Posterior cingulate gyrus (tissue), 11 donors: ENCODE measurements at regions not wholly inside any gene's neighbourhood (a gene's known extent, or its start where the extent isn't known, plus 50 kb on each side); places are given as distances from the start of the nearest gene placed in this dataset.

Source experiments
- DNase-seq, 10 donors: peaks; one replicate each; pipeline versions ENCODE4 v3.0.0 to v3.0.0-alpha.2; 2020 to 2021; ENCODE audit warnings: mixed read lengths in 3 of 10
- intact Hi-C: fragments of 100-400 bp; cut with DNase I; formaldehyde crosslinking; loops from one replicate; pipeline ENCODE4 v1.15.1; 2023

DNA sequence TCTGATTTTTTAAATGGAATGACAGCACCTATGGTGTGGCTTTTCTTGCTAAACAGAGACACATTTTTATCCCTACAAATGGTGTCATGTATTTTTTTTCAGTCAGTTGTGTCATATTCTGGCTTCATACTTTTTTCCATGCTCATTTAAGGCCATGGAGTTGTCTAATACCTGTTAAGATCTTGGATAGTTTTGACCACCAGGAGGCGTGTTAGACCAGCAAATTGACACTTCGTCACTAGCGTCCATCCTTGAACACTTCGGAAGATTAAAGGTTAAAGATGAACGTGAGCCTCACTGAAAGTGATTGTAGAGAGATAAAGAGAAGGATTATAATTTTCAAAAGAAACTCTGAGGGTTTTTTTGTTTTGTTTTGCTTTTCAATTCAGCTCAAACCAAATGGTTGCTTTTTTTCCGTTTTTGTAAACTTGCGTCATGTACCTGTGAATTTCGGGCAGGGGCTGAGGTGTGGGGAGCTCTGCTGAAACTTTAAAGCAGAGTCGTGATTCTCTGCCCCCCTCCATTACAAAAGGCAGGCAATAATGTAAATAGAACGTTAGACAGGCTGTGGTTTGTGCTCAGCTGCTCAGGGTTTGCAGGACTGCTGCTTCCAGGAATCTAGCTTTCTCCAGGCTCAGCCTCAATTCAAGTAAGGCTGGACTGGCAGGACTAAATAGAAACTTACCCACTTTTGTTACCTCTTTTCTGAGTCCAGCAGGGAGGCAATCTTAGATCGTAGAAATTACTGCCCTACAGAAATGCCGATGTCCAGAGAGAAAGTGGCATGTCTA, 245.1 kb downstream of the FOXA2 start:
- intact Hi-C loops = loop anchor here (1.0 to 10.0 kb wide), 3 partner anchors 246 to 1008 kb away; partner anchors contain the start of gene FOXA2
- peak in 3 of 10 donors; percentile 19 to 53 (median 31) for DNase-seq

DNA sequence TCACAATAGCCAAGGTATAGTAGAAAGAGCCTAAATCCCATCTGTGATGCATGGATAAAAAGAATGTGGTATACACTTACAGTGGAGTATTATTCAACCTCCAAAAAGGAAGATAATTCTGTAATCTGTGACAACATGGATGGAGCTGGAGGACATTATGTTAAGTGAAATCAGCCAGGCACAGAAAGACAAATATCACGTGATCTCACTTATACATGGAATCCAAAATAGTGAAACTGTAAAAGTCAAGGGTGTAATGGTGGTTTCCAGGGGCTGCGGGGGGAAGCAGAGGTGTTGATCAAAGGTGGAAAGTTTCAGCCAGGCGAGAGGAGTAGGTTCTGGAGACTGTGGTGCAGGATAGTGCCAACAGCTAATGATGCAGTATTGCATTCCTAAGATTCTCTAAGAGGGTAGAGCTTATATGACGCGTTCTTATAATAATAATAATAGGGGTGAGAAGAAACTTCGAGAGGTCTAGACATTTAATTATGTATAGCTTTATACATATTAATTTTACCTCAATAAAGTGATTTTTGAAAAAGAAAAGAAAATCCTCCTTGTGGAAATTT, 246.1 kb downstream of the FOXA2 start:
- intact Hi-C loops = loop anchor here (5.0 to 10.0 kb wide), 2 partner anchors 247 to 1009 kb away; partner anchors contain the start of gene FOXA2
- no peak for DNase-seq

DNA sequence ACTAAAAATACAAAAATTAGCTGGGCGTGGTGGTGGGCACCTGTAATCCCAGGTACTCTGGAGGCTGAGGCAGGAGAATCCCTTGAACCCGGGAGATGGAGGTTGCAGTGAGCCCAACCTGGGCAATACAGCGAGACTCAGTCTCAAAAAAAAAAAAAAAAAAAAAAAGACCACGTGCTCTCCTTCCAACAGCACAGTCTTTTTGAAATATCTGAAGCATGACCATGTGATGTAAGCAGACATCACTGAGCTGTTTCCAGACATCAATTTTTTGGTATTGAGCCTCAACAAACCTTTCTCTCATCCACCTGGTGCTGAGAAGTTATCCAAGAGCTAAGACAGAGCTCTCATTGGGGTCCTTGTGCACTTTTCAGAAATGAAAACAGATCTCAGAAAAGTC, 249.2 kb downstream of the FOXA2 start:
- no peak for DNase-seq
- intact Hi-C loops = loop anchor here (5.0 to 10.0 kb wide), 2 partner anchors 250 to 1012 kb away; partner anchors contain the start of gene FOXA2

DNA sequence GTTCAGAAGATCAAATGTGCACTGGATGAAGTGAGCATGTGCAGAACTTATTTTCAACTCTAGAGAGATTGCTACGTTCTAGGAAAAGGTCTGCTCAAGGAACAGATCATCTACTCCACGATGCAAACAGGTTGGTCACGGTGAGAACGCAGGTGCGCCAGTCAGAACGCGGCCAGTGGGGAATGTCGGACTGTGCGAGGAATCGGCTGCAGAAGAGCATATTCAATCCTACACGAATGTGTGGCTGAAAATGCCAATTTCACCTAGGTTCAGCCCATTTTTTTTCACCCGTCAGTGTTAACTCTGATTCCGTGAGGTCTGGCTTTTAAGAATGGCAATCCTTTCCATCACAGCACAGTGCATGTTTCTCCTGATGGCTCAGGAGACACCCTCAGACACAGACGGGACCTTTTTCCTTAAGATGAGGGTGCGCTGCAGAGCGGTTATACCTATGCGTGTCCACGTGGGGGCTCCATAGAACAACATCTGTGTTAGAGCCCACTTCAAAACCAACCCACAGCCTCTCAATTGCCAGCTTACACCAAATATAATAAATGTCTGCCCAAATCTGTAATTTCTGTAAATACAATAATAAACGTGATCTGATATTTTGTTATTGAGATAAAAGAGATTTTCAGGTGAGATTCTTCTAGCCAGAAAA, 250.4 kb downstream of the FOXA2 start:
- DNase-seq = peak in 7 of 10 donors; percentile 27 to 76 (median 39)
- intact Hi-C loops = loop anchor here (10.0 kb wide), 1 partner anchor 251 kb away; the partner anchor contains the start of gene FOXA2

DNA sequence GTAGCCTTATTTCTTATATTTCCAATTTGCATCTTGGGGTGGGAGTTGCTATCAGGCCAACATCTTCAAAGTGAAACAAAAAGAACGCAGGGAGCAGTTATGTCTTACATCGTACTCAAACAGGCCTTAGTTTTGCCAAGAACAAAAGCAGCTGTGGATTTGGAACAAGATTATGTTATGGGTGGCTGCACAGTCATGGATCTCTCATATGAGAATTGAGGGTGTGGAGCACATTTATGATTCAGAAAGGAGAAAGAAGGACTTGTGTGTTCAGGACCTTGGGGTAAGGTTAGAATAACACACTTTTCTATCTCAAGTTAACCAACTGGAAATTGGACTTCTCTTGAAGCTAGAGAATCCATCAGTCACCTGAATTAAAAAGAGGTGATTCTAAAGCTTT, 259.9 kb downstream of the FOXA2 start:
- DNase-seq = no peak
- intact Hi-C loops = no loop called here

DNA sequence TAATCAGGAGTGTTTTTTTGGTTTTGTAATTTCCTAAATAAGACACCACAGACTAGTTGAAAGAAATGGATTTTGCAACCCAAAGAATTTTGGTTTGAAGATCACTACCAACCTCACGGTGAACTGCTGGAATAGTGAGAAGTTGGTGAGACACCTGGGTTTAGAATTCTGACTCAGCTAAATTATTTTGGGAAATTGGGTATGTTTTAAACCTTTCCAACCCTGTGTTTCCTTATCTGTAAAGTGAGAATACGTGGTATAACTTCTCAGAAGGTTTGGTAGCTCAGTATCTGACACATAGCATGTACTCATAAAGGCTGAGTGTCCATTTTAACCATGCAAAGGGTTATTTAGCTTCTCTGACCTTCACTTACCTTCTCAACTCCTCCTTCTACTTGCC, 261.9 kb downstream of the FOXA2 start:
- no peak for DNase-seq
- intact Hi-C loops = no loop called here

DNA sequence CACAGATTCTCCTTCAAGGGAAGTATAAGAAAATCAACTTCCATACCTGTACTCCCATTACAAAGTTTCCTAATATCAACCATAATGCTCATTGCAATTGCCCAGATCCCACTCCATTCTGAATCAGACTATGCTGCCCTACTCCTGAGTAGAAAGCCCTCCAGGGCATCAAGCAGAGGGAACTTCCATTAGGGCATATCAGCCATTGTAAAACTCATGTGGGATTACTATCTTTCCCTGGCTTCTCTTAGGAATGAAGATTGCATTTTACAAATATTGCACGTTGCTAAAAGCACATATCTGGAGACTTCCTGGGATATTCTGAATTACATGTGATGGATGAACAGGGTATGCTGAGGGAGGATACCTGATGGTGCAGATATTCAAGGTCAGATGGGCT, 263.2 kb downstream of the FOXA2 start:
- DNase-seq = no peak
- intact Hi-C loops = no loop called here

DNA sequence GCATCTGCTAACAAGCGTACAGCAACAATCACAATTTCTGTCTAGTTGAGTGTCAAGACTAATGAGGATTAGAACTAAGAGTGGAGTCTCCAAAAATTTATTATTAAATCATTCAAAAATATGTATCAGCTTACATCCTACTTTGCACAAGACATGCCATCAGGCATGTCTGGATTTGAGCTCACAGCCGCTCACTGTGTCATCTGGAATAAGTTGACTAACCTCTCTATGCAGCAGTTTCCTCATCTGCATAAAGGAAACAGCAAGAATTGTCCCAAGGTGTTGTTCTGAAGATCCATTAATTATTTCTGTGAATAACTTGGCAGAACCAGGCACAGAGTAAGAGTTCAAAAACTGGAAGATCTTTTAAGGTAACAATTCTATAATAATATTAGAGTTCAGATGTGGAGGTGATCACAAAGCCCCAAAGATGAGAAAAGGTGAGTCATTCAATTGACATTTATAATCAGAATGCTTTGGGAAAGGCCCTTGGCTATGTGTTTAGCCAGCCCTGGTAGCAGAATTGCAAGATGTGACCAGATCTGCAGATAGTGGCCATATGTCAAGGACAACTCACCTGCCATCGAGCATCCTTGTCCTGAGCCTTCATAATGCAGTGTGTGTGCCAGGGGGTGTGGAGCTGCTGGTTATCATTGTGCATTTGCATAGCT, 264.0 kb downstream of the FOXA2 start:
- intact Hi-C loops = no loop called here
- no peak for DNase-seq

DNA sequence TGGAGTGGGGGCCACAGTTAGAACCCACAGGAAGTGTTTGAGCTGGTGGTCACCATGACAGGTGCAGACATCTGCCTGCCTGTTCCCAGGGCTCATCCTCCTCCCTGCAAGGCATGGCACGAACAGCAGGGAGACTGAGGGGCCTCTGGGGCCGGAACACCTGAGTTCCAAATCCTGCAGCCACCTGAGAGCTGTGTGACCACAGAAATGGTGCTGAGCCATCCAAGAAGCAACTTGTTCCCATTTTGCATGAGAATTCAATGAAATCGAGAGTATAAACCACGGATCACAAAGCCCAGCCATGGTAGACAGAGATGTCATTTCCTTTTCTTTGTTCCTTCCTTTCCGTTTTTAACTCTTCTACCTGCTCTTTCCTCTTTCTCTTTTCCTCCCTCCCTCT, 268.6 kb downstream of the FOXA2 start:
- intact Hi-C loops = no loop called here

DNA sequence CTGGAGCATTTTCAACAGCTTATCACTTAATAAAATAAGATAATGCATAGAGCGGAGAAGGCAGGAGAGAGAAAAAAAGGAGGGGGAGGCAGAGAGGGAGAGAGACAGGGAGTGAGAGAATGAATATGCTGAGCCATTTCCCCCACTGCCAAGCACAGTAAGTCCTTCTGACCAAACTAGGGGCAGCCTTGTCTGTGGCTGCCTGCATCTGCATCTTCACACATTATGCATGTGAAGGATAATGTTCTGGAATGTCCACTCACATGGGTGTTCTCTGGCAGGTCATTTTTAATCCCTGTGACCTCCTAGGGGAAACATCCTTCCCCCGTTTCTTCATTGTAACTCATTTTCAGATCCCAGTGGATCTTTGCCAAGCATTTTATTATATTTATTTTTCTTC, 269.3 kb downstream of the FOXA2 start:
- intact Hi-C loops = no loop called here
- no peak for DNase-seq

More for the DNA sequence above, 268.6 kb downstream of the FOXA2 start:
- DNase-seq = no peak

DNA sequence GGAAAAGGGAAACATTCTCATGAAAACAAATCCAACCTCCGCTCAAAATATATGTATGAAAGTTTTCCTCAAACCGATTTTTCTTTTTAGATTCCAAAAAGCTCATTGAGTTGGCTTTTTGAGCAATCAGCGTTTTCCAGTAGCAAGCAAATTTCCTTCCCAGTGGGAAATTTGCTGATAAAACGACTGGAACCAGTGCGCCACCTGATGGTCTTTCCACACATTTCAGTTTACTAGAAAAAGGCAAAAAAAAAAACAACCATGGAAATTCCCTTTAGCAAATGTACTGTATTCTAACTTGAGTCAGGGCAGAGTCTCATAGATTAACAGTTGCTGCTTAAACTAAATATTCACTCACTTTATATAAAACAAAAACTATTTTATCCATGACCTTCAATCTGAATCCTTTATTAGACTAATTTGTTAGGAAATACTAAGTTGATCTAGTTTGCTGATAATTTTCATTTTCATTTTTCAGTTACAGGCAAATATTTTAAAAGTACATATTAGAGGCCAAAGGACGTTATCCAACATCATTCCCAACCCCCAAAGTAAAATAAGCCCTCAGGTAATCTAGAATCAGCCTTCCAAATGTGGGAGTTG, 271.5 kb downstream of the FOXA2 start:
- DNase-seq = peak in 5 of 10 donors; percentile 14 to 32 (median 23)
- intact Hi-C loops = loop anchor here (2.0 kb wide), 1 partner anchor 594 kb away; no protein-coding TSS in a partner anchor

DNA sequence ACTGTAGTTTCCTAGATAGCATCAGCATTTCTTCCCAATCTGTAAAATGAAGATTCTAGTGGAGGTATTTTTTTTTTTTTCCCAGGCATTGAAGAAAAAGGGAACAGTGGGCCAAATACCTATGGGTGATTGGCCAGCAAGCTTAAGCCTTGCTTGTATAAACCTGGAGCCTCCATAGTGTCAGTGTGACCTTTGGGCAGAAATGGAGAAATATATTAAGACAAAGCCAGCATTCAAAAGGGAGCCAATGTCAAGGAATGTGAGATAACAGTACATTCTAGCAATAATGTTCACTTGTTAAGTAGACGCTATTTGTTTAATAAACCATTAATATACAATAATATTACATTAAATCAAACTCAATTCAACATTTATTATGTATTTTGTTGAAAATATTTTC, 275.4 kb downstream of the FOXA2 start:
- no peak for DNase-seq
- intact Hi-C loops = no loop called here

DNA sequence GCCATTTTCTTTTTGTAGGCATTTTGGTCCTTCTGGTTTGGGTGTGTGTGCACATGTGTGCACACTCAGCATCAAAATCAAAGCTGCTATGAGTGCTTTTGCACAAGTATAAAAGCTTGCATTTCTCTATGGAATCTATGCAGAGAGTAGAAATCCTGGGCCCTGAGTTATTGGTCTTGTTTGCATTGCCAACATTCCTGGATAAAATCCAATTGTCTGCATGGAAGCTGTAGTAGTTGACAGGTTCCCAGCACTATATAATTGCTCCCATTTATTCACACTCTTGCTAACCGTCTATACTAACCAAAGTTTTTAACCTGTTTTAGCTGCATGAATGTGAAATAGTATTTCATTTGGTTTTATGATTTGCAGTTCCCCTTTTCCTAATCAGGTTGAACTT, 277.0 kb downstream of the FOXA2 start:
- intact Hi-C loops = no loop called here
- DNase-seq = no peak

DNA sequence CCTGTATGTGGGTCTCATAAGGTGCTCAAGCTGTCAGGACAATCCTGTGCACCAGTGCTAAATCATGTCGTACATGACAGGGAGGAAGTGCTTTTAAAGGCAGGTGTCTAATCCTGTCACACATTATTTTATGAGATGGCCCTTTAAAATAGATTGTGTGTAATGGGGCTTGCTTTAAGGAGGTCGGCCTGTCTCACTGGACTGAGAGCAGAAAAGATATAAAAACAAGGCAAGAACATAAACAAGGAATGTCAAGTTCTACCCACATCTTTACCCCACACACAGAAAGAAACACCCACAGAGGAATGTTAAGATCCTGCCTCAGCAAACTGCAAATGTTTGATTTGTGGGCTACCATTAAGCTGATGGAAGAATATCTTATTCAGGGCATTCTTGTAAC, 279.0 kb downstream of the FOXA2 start:
- intact Hi-C loops = no loop called here
- DNase-seq = no peak

DNA sequence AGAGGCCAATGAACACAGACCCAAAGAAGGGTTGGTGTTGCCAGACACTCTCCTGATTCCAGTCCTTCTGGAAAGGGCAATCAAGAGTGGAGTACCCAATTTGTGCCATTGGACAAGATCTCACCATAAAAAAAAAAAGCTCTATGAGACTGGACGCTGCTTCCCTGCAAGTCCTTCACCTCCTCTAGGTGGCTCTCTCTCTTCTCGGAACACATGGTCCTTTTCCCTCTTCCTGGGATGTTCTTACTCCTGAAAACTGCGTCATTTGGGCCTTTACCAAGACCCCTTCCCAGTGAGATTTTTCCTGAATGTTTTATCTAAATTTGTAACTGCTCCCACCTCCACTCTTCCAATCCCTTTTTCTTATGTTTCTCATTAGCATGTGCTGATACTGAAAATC, 280.8 kb downstream of the FOXA2 start:
- intact Hi-C loops = no loop called here
- DNase-seq = no peak

DNA sequence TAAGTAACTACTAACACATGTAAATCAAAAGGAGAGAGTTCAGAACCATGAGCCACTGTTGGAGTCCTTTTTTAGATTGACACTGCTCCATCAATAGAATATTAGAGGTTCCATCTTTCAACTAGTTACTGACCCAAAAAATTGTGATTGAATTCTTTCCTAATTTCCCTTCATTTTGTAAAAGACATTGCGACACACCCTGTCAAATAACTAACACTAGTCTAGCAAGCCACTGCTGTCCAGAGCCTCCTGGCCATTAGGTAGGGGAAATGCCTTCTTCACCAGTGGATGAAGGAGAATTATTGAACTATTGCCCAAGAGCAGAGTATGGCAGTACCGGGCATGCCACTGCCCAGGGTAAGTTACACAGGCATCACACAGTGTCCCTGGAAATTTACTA, 282.3 kb downstream of the FOXA2 start:
- intact Hi-C loops = no loop called here
- no peak for DNase-seq

DNA sequence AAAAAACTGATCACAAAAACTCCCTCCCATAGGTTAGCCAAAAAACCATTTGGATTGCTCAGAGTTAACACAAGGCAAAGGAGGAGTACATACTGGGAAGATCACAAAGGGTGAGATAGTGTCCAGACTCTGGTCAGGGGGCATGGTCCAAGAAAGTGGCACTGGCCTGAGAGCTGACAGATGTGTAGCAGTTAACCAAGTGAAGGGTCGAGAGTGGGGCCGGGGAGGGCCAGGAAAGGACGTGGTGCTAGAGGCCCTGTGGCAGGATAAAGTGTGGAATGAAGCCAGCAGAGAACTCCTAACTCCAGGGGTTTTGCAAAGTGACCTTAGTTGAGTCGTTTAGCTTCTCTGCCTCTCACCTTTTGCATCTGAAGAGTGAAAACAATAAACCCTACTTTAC, 290.5 kb downstream of the FOXA2 start:
- DNase-seq = peak in 1 of 10 donors; percentile 75
- intact Hi-C loops = no loop called here

DNA sequence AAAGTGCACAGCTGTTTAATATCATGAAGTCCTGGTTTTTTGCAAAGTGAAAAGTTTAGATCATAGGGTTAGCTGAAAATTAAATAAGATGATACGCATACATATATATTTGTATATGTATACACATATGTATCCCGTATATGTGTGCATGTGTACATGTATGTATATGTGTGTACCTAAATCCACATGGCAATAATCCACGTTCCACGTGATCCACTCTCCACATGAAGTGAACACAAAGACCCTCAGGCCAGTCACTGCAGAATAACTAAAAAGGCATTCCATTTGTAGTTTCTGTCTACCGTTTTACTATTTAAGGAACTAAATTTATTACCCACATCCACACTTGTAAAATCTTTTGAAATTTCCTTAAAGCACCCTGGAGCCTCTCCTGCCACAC, 294.9 kb downstream of the FOXA2 start:
- intact Hi-C loops = no loop called here
- DNase-seq = no peak

DNA sequence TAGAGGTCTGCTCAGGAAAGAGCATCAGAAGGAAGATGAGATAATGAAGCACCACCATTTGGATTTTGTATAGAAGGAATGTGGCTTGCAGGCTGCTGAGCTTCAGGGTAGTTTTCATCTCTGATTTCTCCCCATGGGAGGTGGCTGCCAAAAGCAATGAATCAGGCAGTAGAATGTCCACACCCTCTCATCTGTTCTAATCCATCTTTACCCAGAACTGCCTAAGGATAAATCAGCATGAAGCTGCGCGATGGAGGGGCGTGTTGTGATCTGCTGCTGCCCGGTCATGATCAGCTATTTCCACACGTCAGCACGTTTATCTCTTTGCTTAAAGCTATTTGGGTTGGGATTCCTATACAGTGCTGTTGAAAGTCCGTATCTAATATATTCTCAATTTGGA, 295.4 kb downstream of the FOXA2 start:
- DNase-seq = no peak
- intact Hi-C loops = no loop called here

DNA sequence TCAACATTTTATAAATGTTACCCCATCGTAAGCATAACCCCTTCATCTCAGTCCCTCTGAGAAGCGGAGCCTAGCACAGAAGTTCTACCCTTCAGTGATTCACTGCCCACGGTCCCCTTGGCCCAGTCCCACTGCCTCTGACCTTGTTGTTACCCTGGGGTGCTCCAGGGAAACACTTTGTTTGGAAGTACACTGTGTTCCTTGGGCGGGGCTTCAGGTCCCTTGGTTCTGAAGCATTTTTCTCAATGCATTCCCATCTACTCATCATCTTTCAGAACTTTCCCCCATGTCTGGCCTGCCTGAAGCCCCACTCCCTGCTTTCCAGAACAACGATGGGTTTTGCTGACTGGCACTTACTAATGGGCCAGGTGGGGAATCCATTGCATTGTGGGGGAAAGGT, 296.2 kb downstream of the FOXA2 start:
- intact Hi-C loops = no loop called here
- no peak for DNase-seq

DNA sequence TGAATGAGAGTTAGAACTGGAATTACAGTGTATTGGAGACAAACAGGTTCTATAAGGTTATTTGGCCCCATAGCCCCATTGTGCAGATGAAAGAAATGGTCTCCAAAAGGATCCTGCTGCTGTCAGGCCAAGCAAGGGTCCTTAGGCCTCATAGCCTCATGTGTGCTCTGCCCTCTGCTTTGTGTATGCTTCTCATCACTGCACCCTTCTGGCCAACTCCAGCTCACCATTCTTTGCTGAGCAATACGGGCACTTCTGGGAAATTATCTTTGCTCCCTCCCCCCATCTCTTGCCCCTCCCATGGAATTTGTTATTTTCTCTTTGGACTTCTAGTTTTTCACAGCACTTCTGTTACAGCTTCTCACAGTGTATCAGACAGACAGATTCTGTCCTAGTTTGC, 298.8 kb downstream of the FOXA2 start:
- DNase-seq = no peak
- intact Hi-C loops = no loop called here
